ENCODE measurements at regions not wholly inside any gene's neighbourhood (a gene's known extent, or its start where the extent isn't known, plus 50 kb on each side); places are given as distances from the start of the nearest gene placed in this dataset.

DNA sequence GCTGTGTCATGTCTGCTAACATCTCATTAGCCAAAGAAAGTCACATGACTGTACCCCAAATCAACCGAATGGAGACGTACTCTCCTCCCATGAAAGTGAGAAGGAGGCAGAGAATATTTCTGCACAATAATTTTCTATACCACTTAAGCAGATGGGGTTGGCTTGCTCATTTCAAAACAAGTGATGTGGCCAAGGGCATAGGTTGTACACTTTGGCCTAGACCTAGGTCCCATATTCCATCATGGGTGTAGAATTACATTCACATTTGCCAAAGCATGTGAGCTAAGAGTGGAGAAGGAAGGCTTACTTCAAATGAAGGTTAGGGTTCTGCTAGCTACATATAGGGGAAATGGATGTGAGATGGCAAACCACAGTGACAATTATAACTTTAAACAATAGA, 83.0 kb downstream of the ZNF365 start:
- TF ChIP-seq, protein P1, sequence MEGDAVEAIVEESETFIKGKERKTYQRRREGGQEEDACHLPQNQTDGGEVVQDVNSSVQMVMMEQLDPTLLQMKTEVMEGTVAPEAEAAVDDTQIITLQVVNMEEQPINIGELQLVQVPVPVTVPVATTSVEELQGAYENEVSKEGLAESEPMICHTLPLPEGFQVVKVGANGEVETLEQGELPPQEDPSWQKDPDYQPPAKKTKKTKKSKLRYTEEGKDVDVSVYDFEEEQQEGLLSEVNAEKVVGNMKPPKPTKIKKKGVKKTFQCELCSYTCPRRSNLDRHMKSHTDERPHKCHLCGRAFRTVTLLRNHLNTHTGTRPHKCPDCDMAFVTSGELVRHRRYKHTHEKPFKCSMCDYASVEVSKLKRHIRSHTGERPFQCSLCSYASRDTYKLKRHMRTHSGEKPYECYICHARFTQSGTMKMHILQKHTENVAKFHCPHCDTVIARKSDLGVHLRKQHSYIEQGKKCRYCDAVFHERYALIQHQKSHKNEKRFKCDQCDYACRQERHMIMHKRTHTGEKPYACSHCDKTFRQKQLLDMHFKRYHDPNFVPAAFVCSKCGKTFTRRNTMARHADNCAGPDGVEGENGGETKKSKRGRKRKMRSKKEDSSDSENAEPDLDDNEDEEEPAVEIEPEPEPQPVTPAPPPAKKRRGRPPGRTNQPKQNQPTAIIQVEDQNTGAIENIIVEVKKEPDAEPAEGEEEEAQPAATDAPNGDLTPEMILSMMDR (conservative IDR thresholded peaks at IDR 0.05; ENCODE audit: low read depth, low read length) = no peak
- no peak for TF ChIP-seq EZH2phosphoT487 (IDR thresholded peaks at IDR 0.05; ENCODE audit: borderline replicate concordance, low read length)
